C4-2B (cell line): ENCODE measurements at regions not wholly inside any gene's neighbourhood (a gene's known extent, or its start where the extent isn't known, plus 50 kb on each side); places are given as distances from the start of the nearest gene placed in this dataset.
"Not testable (repeated sequence)": the region's sequence is repeated elsewhere in the genome, so short reads cannot be mapped to it uniquely, and the experiment has no call there.

Experiments
- H3K27ac ChIP-seq: fragments of 450-650 bp; 2 replicates; pipeline ENCODE4 v1.5.1; 2017
- CTCF ChIP-seq: fragments of 450-650 bp; conservative IDR thresholded peaks from 2 replicates; pipeline ENCODE4 v1.5.1; 2017; ENCODE audit warnings: mild to moderate bottlenecking
- ZFX ChIP-seq: fragments of 450-650 bp; IDR thresholded peaks from 2 replicates; pipeline ENCODE4 v1.6.1; 2017

GRCh38 chr17:45631941-45632340 lies 141.4 kb upstream of the PLEKHM1 start:
- H3K27ac ChIP-seq, result no peak overlapping the region
- TF ChIP-seq ZFX (no peak), CTCF (no peak)

- no peak overlapping the region for H3K27ac ChIP-seq
- TF ChIP-seq CTCF (no peak), ZFX (no peak)
These were observed 144.7 kb upstream of the CRHR1 start for GRCh38 chr17:45639297-45639849.

- no peak for TF ChIP-seq ZFX
- TF ChIP-seq CTCF, result peak; percentile 99
These were observed 143.8 kb upstream of the CRHR1 start for GRCh38 chr17:45640141-45640850.

GRCh38 chr17:45641541-45641940 lies 142.6 kb upstream of the CRHR1 start:
- H3K27ac ChIP-seq, result no peak overlapping the region
- TF ChIP-seq ZFX (no peak), CTCF (no peak)

More at GRCh38 chr17:45640141-45640850, 143.8 kb upstream of the CRHR1 start:
- no peak overlapping the region for H3K27ac ChIP-seq

- no peak for TF ChIP-seq ZFX
- TF ChIP-seq CTCF, result no peak
- no peak overlapping the region for H3K27ac ChIP-seq
These were observed 140.5 kb upstream of the CRHR1 start for GRCh38 chr17:45643591-45643990.

GRCh38 chr17:45644637-45645036 lies 139.5 kb upstream of the CRHR1 start:
- H3K27ac ChIP-seq, result not testable (repeated sequence)

- TF ChIP-seq CTCF (no peak), ZFX (no peak)
- H3K27ac ChIP-seq, result no peak overlapping the region
These were observed 138.8 kb upstream of the CRHR1 start for GRCh38 chr17:45645330-45645729.
